ENCODE measurements at regions not wholly inside any gene's neighbourhood (a gene's known extent, or its start where the extent isn't known, plus 50 kb on each side); places are given as distances from the start of the nearest gene placed in this dataset.

GRCh38 chr6:74879976-74880375, 325.9 kb downstream of the COL12A1 start:
- no peak for DNase-seq (ENCODE audit: low spot score)

DNA sequence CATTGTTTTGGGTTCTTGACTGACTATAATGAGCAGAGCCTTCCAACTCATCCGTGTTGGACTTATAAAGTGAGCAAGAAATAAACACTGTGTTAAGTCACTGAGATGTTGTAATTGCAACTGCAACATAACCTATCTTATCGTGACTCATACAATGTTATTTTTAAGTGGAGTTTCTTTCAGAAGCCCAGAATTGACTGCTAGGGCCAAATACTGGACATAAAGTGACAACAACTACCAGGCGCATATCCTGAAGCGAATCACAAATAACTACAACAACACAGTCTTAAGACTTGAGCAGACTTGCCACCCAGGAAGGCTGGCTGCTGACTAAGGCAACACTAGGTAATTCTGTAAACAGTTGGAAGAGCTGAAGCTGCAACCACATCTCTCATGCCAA, 326.6 kb downstream of the COL12A1 start:
- DNase-seq (ENCODE audit: low spot score): no peak

- no peak for DNase-seq (ENCODE audit: low spot score)
Measured at GRCh38 chr6:74875193-74875592, 330.7 kb downstream of the COL12A1 start.

GRCh38 chr6:74872754-74873476, 332.9 kb downstream of the COL12A1 start:
- DNase-seq (ENCODE audit: low spot score): no peak

GRCh38 chr6:74871757-74872156, 334.1 kb downstream of the COL12A1 start:
- DNase-seq (ENCODE audit: low spot score): no peak

DNA sequence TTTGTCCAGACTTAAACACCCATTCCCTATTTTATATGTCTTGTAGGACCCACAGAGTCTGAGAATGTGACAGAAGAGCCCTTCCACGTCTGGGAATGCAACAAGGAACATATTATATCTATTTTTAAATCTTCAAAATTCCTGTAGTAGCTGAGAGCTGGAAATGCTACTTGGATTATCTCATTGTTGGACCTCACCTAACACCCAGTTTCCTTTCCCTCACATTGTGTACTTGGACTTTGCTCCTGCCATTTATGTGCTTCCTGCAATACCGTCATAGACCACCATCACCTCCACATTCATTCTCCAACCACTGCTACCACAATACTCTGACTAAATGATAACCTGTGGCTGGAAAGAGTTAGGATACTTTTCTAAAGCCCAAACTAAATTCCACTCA, 335.4 kb downstream of the COL12A1 start:
- no peak for DNase-seq (ENCODE audit: low spot score)

DNA sequence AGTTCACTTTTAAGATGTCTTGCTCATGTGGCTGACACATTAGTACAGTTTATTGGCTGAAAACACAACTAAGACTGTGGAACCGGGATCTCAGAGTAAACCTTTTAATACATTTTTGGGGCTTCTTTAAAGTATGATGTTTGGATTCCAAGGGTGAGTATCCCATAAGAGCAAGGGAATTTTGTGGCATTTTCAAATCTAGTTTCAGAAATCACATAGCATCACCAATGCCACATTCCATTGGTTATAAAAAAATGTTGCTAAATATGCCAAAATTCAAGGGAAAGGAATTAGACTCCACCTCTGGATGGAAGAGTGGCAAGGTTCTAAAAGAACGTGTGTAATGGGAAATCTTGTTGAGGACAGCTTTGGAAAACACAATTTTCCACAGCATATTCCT, 338.6 kb downstream of the COL12A1 start:
- DNase-seq (ENCODE audit: low spot score): no peak

GRCh38 chr6:74863968-74864367, 341.9 kb downstream of the COL12A1 start:
- no peak for DNase-seq (ENCODE audit: low spot score)

GRCh38 chr6:74860456-74860855, 345.4 kb downstream of the COL12A1 start:
- no peak for DNase-seq (ENCODE audit: low spot score)

DNA sequence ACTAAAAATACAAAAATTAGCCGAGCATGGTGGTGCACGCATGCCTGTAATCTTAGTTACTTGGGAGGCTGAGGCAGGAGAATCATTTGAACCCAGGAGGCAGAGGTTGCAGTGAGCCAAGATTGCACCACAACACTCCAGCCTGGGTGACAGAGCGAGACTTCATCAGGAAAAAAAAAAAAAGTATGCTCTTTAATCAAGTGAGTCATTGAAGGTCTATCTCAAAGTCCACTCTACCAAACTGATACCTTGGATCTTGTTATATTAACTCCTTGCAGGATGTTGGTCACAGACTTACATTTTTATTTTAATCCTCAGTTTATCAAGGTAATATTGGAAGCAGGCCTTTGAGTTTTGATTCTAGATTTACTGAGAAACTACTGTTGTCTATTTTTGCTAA, 348.7 kb downstream of the COL12A1 start:
- DNase-seq (ENCODE audit: low spot score): no peak

DNA sequence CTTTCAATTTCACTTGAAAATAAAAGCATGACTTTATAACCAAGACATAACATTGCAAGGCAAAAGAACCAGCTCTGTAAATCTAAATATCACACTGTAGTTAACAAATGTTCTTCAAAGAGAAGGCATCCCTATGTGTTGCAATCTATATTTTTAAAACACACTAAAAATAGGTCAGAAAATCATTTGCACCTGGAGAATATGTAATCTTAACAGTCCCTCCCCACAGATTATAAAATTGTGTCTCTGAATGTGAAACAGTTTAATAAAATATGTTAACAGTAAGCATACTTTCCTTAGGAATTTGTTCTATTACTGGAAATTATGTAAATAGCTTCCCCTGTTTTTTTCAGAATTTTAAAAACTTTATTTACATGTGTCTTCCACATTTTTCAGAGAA, 351.9 kb downstream of the COL12A1 start:
- DNase-seq (ENCODE audit: low spot score): no peak

DNA sequence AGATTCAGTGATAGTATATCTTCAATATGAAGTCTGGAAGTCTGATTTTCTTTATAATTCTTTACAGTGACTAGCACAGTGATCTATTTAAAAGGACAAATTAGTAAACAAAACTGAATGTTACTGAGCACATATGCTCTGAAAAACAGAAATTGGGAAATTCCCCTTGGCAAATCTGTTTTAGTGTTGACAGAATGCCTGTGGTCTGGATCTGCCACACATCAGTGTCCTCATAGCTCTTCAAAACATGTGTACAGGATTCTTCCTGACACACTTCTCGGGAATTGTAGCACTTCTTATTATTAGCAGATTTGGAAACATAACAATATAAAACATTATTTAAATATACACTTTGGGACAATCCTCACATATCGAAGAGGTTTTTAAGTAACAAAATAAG, 354.3 kb downstream of the COL12A1 start:
- DNase-seq (ENCODE audit: low spot score): no peak

DNA sequence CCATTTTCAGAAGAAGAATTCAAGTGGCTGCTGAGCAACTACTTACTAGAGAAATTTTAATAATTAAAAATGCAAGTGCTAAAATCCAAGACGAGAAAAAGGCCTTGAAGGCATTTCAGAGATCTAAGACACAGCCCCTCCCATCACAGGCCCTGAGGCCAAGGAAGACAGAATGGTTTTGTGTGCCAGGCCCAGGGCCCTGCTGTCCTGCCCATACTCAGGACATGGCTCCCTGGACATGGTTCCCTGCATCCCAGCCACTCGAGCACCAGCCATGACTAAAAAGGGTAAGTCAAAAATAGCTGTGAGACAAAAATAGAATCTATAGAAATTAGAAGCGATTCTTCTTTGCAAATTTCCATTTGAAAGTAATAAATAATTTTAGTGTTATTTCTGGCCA, 364.9 kb downstream of the COL12A1 start:
- no peak for DNase-seq (ENCODE audit: low spot score)

GRCh38 chr6:74834967-74835366, 370.9 kb downstream of the COL12A1 start:
- no peak for DNase-seq (ENCODE audit: low spot score)

- DNase-seq (ENCODE audit: low spot score): no peak
Measured at GRCh38 chr6:74826263-74826662, 379.6 kb downstream of the COL12A1 start.

DNA sequence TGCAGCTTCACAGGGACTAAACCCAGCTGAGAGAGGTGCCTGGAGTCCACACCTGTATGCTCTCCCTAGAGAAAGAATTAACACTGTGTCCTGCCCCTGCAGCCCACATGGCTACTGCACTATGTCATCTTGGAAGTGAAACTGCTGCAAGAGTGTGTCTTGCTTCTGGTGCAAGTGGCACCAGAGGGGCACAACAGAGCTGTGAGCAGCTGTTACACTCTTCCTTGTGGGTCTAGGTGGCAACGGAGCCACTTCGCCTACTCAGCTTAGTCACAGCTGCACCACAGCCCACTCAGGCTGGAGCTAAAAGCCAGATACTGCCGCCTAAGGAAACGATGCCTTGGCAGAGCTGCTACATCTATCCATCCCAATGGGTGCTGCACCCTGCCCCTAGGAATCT, 391.4 kb downstream of the COL12A1 start:
- DNase-seq (ENCODE audit: low spot score): no peak

DNA sequence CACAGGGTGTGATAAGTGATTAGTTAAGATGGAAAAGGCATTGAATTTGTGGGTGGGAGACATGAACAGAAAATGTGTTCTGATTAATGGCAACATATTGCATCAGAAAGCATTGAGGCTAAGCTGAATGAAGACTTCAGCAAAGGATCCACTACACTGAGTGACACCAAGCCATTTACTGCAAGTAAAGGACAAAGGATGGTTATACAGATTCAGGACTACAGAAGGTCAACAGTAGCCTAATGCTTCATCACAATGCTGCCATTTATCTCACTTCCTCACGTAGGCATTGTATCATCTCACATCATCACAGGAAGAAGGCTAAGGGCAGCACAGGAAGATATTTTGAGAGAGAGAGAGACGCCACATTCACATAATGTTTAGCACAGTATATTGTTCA, 398.2 kb downstream of the COL12A1 start:
- DNase-seq (ENCODE audit: low spot score): no peak

- no peak for DNase-seq (ENCODE audit: low spot score)
Measured at GRCh38 chr6:74805916-74806696, 399.7 kb downstream of the COL12A1 start.

- DNase-seq (ENCODE audit: low spot score): no peak
Measured at GRCh38 chr6:74798302-74798701, 407.6 kb downstream of the COL12A1 start.

GRCh38 chr6:74785236-74785635, 420.6 kb downstream of the COL12A1 start:
- DNase-seq (ENCODE audit: low spot score): no peak

GRCh38 chr6:74782346-74782745, 423.5 kb downstream of the COL12A1 start:
- DNase-seq (ENCODE audit: low spot score): no peak

DNA sequence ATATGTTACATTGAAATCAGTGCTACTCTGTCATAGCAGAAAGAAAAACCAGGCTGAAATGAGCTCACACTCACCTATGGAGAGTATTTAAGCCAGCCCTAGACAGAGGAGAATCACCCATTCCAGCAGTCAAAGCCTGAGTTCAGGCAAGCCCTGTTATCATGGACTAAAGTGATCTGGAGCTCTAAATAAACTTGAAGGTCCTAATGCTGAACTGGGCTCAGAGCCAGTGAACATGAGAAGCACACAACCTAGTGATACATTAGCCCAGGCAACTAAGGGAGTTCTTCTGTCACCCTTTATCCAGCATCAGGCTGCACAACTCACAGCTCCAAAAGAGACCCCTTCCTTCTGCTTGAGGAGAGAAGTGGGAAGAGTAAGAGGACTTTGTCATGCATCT, 425.0 kb downstream of the COL12A1 start:
- DNase-seq (ENCODE audit: low spot score): no peak

- DNase-seq (ENCODE audit: low spot score): no peak
Measured at GRCh38 chr6:74768738-74769137, 437.1 kb downstream of the COL12A1 start.

GRCh38 chr6:74768120-74768519, 437.7 kb downstream of the COL12A1 start:
- no peak for DNase-seq (ENCODE audit: low spot score)

Data from pons (tissue), 1 donor.